H9 (cell line): ENCODE measurements at regions not wholly inside any gene's neighbourhood (a gene's known extent, or its start where the extent isn't known, plus 50 kb on each side); places are given as distances from the start of the nearest gene placed in this dataset.
"Not testable (repeated sequence)": the region's sequence is repeated elsewhere in the genome, so short reads cannot be mapped to it uniquely, and the experiment has no call there.

Experiments
- DNase-seq: peaks from one replicate; pipeline ENCODE4 v3.0.0-alpha.2; 2017
- H2AFZ ChIP-seq: one replicate; pipeline ENCODE4 v1.6.1; 2013; ENCODE audit warnings: mild to moderate bottlenecking, low read length, control low read depth, moderate library complexity
- H2AK5ac ChIP-seq: 2 replicates; pipeline ENCODE4 v1.6.1; 2013; ENCODE audit warnings: low read length, control low read depth, mixed read lengths; ENCODE audit not compliant: insufficient read length
- H2BK120ac ChIP-seq: one replicate; pipeline ENCODE4 v1.6.1; 2013; ENCODE audit warnings: low read depth, mild to moderate bottlenecking, low read length, control low read depth, inconsistent platforms; ENCODE audit not compliant: poor library complexity, severe bottlenecking
- H2BK12ac ChIP-seq: 2 replicates; pipeline ENCODE4 v1.6.1; 2013; ENCODE audit warnings: low read length, control low read depth, mixed read lengths, low read depth; ENCODE audit not compliant: insufficient read length
- H2BK15ac ChIP-seq: 2 replicates; pipeline ENCODE4 v1.6.1; 2013; ENCODE audit warnings: low read depth, low read length, control low read depth
- H2BK20ac ChIP-seq: one replicate; pipeline ENCODE4 v1.6.1; 2013; ENCODE audit warnings: low read depth, mild to moderate bottlenecking, low read length, control low read depth, inconsistent platforms; ENCODE audit not compliant: poor library complexity, severe bottlenecking
- H2BK5ac ChIP-seq: 2 replicates; pipeline ENCODE4 v1.6.1; 2013; ENCODE audit warnings: low read length, control low read depth, mixed read lengths; ENCODE audit not compliant: insufficient read length
- H3K14ac ChIP-seq: 2 replicates; pipeline ENCODE4 v1.6.1; 2013; ENCODE audit warnings: low read length, control low read depth; ENCODE audit not compliant: insufficient read depth
- H3K18ac ChIP-seq: 2 replicates; pipeline ENCODE4 v1.6.1; 2013; ENCODE audit warnings: low read depth, mild to moderate bottlenecking, mixed read lengths, low read length, control low read depth; ENCODE audit not compliant: insufficient read length
- H3K23ac ChIP-seq: 2 replicates; pipeline ENCODE4 v1.6.1; 2013; ENCODE audit warnings: low read length, control low read depth, mixed read lengths, low read depth; ENCODE audit not compliant: insufficient read length
- H3K23me2 ChIP-seq: 2 replicates; pipeline ENCODE4 v1.6.1; 2013; ENCODE audit warnings: low read depth, mild to moderate bottlenecking, mixed read lengths, low read length, control low read depth; ENCODE audit not compliant: insufficient read length, poor library complexity, severe bottlenecking
- H3K27ac ChIP-seq: 2 replicates; pipeline ENCODE4 v1.5.1; 2013; ENCODE audit warnings: low read length, control low read depth, mixed read lengths, low read depth; ENCODE audit not compliant: insufficient read length
- H3K27me3 ChIP-seq: 2 replicates; pipeline ENCODE4 v1.6.1; 2013; ENCODE audit warnings: low read length, control low read depth, inconsistent platforms; ENCODE audit not compliant: insufficient read depth
- H3K4ac ChIP-seq: 2 replicates; pipeline ENCODE4 v1.6.1; 2013; ENCODE audit warnings: low read depth, mild to moderate bottlenecking, control low read depth, inconsistent platforms, low read length, moderate library complexity
- H3K4me1 ChIP-seq: 2 replicates; pipeline ENCODE4 v1.6.1; 2013; ENCODE audit warnings: low read length, control low read depth, inconsistent platforms; ENCODE audit not compliant: insufficient read depth
- H3K4me2 ChIP-seq: 2 replicates; pipeline ENCODE4 v1.6.1; 2013; ENCODE audit warnings: low read length, control low read depth, mixed read lengths; ENCODE audit not compliant: insufficient read length, insufficient read depth
- H3K56ac ChIP-seq: 2 replicates; pipeline ENCODE4 v1.6.1; 2013; ENCODE audit warnings: low read depth, mild to moderate bottlenecking, mixed read lengths, low read length, control low read depth; ENCODE audit not compliant: insufficient read length
- H3K79me1 ChIP-seq: 2 replicates; pipeline ENCODE4 v1.6.1; 2013; ENCODE audit warnings: low read depth, mild to moderate bottlenecking, moderate library complexity, low read length, control low read depth, inconsistent platforms; ENCODE audit not compliant: insufficient read depth, poor library complexity, severe bottlenecking
- H3K79me2 ChIP-seq: 2 replicates; pipeline ENCODE4 v1.6.1; 2013; ENCODE audit warnings: low read length, control low read depth, inconsistent platforms; ENCODE audit not compliant: insufficient read depth
- H3K9ac ChIP-seq: 2 replicates; pipeline ENCODE4 v1.6.1; 2013; ENCODE audit warnings: low read length, control low read depth, mixed read lengths; ENCODE audit not compliant: insufficient read length; ENCODE audit errors: extremely low read depth
- H3K9me3 ChIP-seq: one replicate; pipeline ENCODE4 v1.6.1; 2013; ENCODE audit warnings: low read depth, low read length, inconsistent platforms; ENCODE audit not compliant: control insufficient read depth
- H3T11ph ChIP-seq: one replicate; pipeline ENCODE4 v1.6.1; 2013; ENCODE audit warnings: mild to moderate bottlenecking, low read length, control low read depth, inconsistent platforms
- H4K20me1 ChIP-seq: one replicate; pipeline ENCODE4 v1.6.1; 2013; ENCODE audit not compliant: control insufficient read depth, insufficient read length, insufficient read depth
- H4K5ac ChIP-seq: 2 replicates; pipeline ENCODE4 v1.6.1; 2013; ENCODE audit warnings: low read depth, mild to moderate bottlenecking, mixed read lengths, low read length, control low read depth; ENCODE audit not compliant: insufficient read length
- H4K8ac ChIP-seq: replicated peaks from 2 replicates; pipeline ENCODE4 v1.6.1; 2013; ENCODE audit warnings: low read length, control low read depth, mixed read lengths, low read depth; ENCODE audit not compliant: insufficient read length
- H4K91ac ChIP-seq: 2 replicates; pipeline ENCODE4 v1.6.1; 2013; ENCODE audit warnings: low read depth, mild to moderate bottlenecking, moderate library complexity, mixed read lengths, low read length, control low read depth; ENCODE audit not compliant: insufficient read length
- H3K27ac Mint-ChIP-seq, 3 experiments: 2 replicates in 2 of 3; 3 replicates in 1 of 3; pipeline ENCODE4 v1.8.0; 2020 to 2021; ENCODE audit warnings: mixed read lengths in 3 of 3, mild to moderate bottlenecking in 1 of 3, moderate library complexity in 1 of 3
- H3K27me3 Mint-ChIP-seq: 2 replicates; pipeline ENCODE4 v1.8.0; 2021; ENCODE audit warnings: low read depth, mild to moderate bottlenecking, moderate library complexity, mixed read lengths
- H3K36me3 Mint-ChIP-seq, 3 experiments: 2 replicates in 2 of 3; 3 replicates in 1 of 3; pipeline ENCODE4 v1.8.0; 2020 to 2021; ENCODE audit warnings: low read depth in 3 of 3, mixed read lengths in 3 of 3; ENCODE audit not compliant: insufficient read depth in 1 of 3
- H3K4me1 Mint-ChIP-seq, 2 experiments: 2 replicates each; pipeline ENCODE4 v1.8.0; 2020; ENCODE audit warnings: mixed read lengths in 2 of 2
- H3K4me3 Mint-ChIP-seq, 2 experiments: 2 replicates in 1 of 2; 3 replicates in 1 of 2; pipeline ENCODE4 v1.8.0; 2020 to 2021; ENCODE audit warnings: mild to moderate bottlenecking in 2 of 2, mixed read lengths in 2 of 2, moderate library complexity in 1 of 2
- H3K9me3 Mint-ChIP-seq, 2 experiments: 2 replicates in 1 of 2; 3 replicates in 1 of 2; pipeline ENCODE4 v1.8.0; 2020; ENCODE audit warnings: mild to moderate bottlenecking in 2 of 2, mixed read lengths in 2 of 2, moderate library complexity in 1 of 2
- WGBS: extraction: QIAGEN DNeasy Blood & Tissue Kit; methylation state at CpG from one replicate; pipeline ENCODE4 v1.1.7; 2013; ENCODE audit warnings: missing lambda C conversion rate, low lambda C conversion rate, mixed read lengths; ENCODE audit not compliant: insufficient read length; ENCODE audit errors: extremely low coverage; 5-methylcytosine and 5-hydroxymethylcytosine counted together

DNA sequence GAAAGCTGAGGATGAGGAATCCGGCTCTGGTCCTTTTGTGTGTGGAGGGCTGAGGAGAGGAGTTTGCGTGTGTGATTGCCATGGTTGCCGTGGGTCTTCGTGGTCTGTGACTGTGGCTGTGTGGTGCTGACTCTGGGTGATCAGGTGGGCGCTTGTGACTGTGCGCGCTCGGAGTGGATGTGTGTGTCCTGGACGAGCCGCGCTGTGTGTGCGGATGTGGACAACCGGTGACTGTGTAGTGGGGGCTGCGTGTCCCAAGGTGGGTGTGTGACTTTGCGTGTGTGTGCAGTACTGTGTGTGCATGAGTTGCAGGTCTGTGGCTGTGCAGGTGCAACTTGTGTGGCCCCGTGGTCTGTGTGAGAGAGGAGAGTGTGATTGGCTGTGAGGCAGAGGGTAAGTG is 172.0 kb upstream of the ZNG1E start:
- not testable (repeated sequence) for H3K18ac ChIP-seq, H3K27me3 ChIP-seq, H3K79me1 ChIP-seq, H4K91ac ChIP-seq, H3K23me2 ChIP-seq, H3K56ac ChIP-seq, H3K9me3 ChIP-seq, H2AFZ ChIP-seq, H3K27ac Mint-ChIP-seq, H4K20me1 ChIP-seq, H3T11ph ChIP-seq, H2BK12ac ChIP-seq, H3K4me2 ChIP-seq, H3K27ac ChIP-seq, H2BK5ac ChIP-seq, H3K4me1 ChIP-seq, H2BK20ac ChIP-seq, H3K36me3 Mint-ChIP-seq, H3K27me3 Mint-ChIP-seq, DNase-seq, H3K9ac ChIP-seq, H3K14ac ChIP-seq, H2AK5ac ChIP-seq, H3K79me2 ChIP-seq, H3K4me1 Mint-ChIP-seq, H3K4ac ChIP-seq, H3K23ac ChIP-seq, H3K4me3 Mint-ChIP-seq, H2BK15ac ChIP-seq, H4K5ac ChIP-seq, H4K8ac ChIP-seq, H2BK120ac ChIP-seq
- WGBS = no CpG with 5 or more reads among the region's 16 CpGs
- H3K9me3 Mint-ChIP-seq = peaks cover 31 to 32% of the 10 kb centered on the region in 2 experiments

DNA sequence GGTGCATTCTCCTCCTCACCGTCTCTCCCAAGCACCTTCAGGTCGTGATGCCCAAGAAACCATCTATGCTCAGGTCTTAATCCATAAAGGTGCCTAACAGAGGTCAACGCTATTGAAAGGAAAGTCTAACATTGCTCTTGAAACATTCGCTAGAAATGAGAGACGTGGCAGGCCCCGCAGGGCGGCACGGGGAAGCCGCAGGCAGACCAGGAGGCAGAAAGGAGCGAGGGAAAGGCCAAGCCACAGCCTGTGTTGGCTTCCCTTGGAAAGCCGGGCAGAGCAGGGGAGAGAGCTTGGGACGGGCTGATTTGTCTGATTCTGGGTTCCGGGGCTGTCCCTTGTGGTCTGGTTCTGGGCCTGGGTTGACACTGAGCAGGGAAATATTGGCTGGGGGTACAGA is 192.8 kb upstream of the ZNG1E start:
- not testable (repeated sequence) for H3K9ac ChIP-seq, H3K36me3 Mint-ChIP-seq, H4K20me1 ChIP-seq, H3K18ac ChIP-seq, H3K14ac ChIP-seq, H3K23me2 ChIP-seq, H3K4me2 ChIP-seq, DNase-seq, H3K4me1 Mint-ChIP-seq, H3K27me3 Mint-ChIP-seq, H3K23ac ChIP-seq, H2BK15ac ChIP-seq, H3K79me1 ChIP-seq, H4K5ac ChIP-seq, H3K79me2 ChIP-seq, H3K56ac ChIP-seq, H3T11ph ChIP-seq, H2AFZ ChIP-seq, H3K4me3 Mint-ChIP-seq, H3K27ac ChIP-seq, H3K27ac Mint-ChIP-seq, H2AK5ac ChIP-seq, H4K8ac ChIP-seq, H3K9me3 ChIP-seq, H2BK20ac ChIP-seq, H3K4ac ChIP-seq, H2BK5ac ChIP-seq, H3K4me1 ChIP-seq, H2BK120ac ChIP-seq, H3K27me3 ChIP-seq, H4K91ac ChIP-seq, H2BK12ac ChIP-seq
- no CpG with 5 or more reads among the region's 13 CpGs for WGBS
- peaks cover 56 to 59% of the 10 kb centered on the region in 2 experiments for H3K9me3 Mint-ChIP-seq
